ENCODE measurements at regions not wholly inside any gene's neighbourhood (a gene's known extent, or its start where the extent isn't known, plus 50 kb on each side); places are given as distances from the start of the nearest gene placed in this dataset.

- Histone ChIP-seq H4K20me1 (ENCODE audit: control insufficient read depth, insufficient read depth, low read length, poor library complexity, severe bottlenecking) (no peaks in the 10 kb centered on the region), H3K27ac (ENCODE audit: low read length in 2 of 2) (no peak overlapping the region), H2AFZ (ENCODE audit: insufficient read depth, low read depth, low read length, poor library complexity, severe bottlenecking) (no peak overlapping the region), H3K9me3 (ENCODE audit: control extremely low read depth in 1 of 3, control insufficient read depth in 2 of 3, insufficient read depth in 1 of 3, low read length in 2 of 3) (peaks cover 0 to 4% (median 0%) of the 10 kb centered on the region in 3 donors), H3K9ac (ENCODE audit: low read length) (no peak overlapping the region), H3K79me2 (ENCODE audit: control insufficient read depth, insufficient read depth, low read length) (no peaks in the 10 kb centered on the region), H3K4me1 (ENCODE audit: control insufficient read depth in 2 of 2, insufficient read depth in 2 of 2, low read length in 2 of 2) (no peaks in the 10 kb centered on the region), H3K27me3 (replicated peaks in 1 of 4; ENCODE audit: control extremely low read depth in 1 of 4, control insufficient read depth in 3 of 4, insufficient read depth in 4 of 4, low read length in 3 of 4) (no peaks in the 10 kb centered on the region), H3K36me3 (replicated peaks in 1 of 2; ENCODE audit: control extremely low read depth in 1 of 2, control insufficient read depth in 1 of 2, extremely low read depth in 1 of 2, insufficient read depth in 2 of 2, low read length in 1 of 2) (no peaks in the 10 kb centered on the region), H3K4me2 (replicated peaks; ENCODE audit: low read depth, low read length, poor library complexity, severe bottlenecking) (no peak overlapping the region), H3K4me3 (ENCODE audit: control extremely low read depth in 1 of 5, extremely low read depth in 1 of 5, insufficient read depth in 1 of 5, low read depth in 2 of 5, low read length in 4 of 5) (no peak overlapping the region)
- Mint-ChIP-seq H3K27ac (no peak overlapping the region), H3K9me3 (ENCODE audit: insufficient read depth) (peaks cover 5% of the 10 kb centered on the region), H3K4me3 (no peak overlapping the region), H3K4me1 (no peaks in the 10 kb centered on the region), H3K27me3 (no peaks in the 10 kb centered on the region)
- 80% methylated on average over 1 of the region's 4 CpGs for WGBS (ENCODE audit: insufficient coverage)
- intact Hi-C loops (cut with micrococcal nuclease), result no loop called here
- POLR2A ChIA-PET, result no interaction called here
- CTCF ChIA-PET, result no interaction called here
- DNase-seq, result no peak
- TF ChIP-seq EZH2 (IDR thresholded peaks at IDR 0.05; ENCODE audit: borderline replicate concordance, insufficient read depth, low read depth, low read length, poor library complexity, severe bottlenecking) (no peak), CTCF (IDR thresholded peaks at IDR 0.05) (no peak)
- ATAC-seq (ENCODE audit: low read depth), result no peak
These were observed 188.5 kb upstream of the CHRM3 start for GRCh38 chr1:239197871-239198270.

- no peak for DNase-seq
- H3K4me1 ChIP-seq (ENCODE audit: control insufficient read depth in 2 of 2, insufficient read depth in 2 of 2, low read length in 2 of 2), result no peaks in the 10 kb centered on the region
- no peaks in the 10 kb centered on the region for H3K36me3 ChIP-seq (replicated peaks in 1 of 2; ENCODE audit: control extremely low read depth in 1 of 2, control insufficient read depth in 1 of 2, extremely low read depth in 1 of 2, insufficient read depth in 2 of 2, low read length in 1 of 2)
- TF ChIP-seq EZH2 (IDR thresholded peaks at IDR 0.05; ENCODE audit: borderline replicate concordance, insufficient read depth, low read depth, low read length, poor library complexity, severe bottlenecking), result no peak
- no peak for TF ChIP-seq CTCF (IDR thresholded peaks at IDR 0.05)
- Mint-ChIP-seq H3K9me3 (ENCODE audit: insufficient read depth) (peaks cover 2% of the 10 kb centered on the region), H3K4me3 (no peak overlapping the region), H3K4me1 (no peaks in the 10 kb centered on the region), H3K27ac (no peak overlapping the region), H3K27me3 (no peaks in the 10 kb centered on the region)
- no peak overlapping the region for H3K27ac ChIP-seq (ENCODE audit: low read length in 2 of 2)
- no CpG with 5 or more reads among the region's 4 CpGs for WGBS (ENCODE audit: insufficient coverage)
- no peaks in the 10 kb centered on the region for H3K9me3 ChIP-seq (ENCODE audit: control extremely low read depth in 1 of 3, control insufficient read depth in 2 of 3, insufficient read depth in 1 of 3, low read length in 2 of 3)
- no peak for ATAC-seq (ENCODE audit: low read depth)
- ChIA-PET POLR2A (no interaction called here), CTCF (no interaction called here)
- no peaks in the 10 kb centered on the region for H4K20me1 ChIP-seq (ENCODE audit: control insufficient read depth, insufficient read depth, low read length, poor library complexity, severe bottlenecking)
- H3K79me2 ChIP-seq (ENCODE audit: control insufficient read depth, insufficient read depth, low read length), result no peaks in the 10 kb centered on the region
- intact Hi-C loops (cut with micrococcal nuclease), result no loop called here
- H3K27me3 ChIP-seq (replicated peaks in 1 of 4; ENCODE audit: control extremely low read depth in 1 of 4, control insufficient read depth in 3 of 4, insufficient read depth in 4 of 4, low read length in 3 of 4), result no peaks in the 10 kb centered on the region
- H3K4me2 ChIP-seq (replicated peaks; ENCODE audit: low read depth, low read length, poor library complexity, severe bottlenecking), result no peak overlapping the region
- H3K4me3 ChIP-seq (ENCODE audit: control extremely low read depth in 1 of 5, extremely low read depth in 1 of 5, insufficient read depth in 1 of 5, low read depth in 2 of 5, low read length in 4 of 5), result no peak overlapping the region
- no peak overlapping the region for H3K9ac ChIP-seq (ENCODE audit: low read length)
- no peak overlapping the region for H2AFZ ChIP-seq (ENCODE audit: insufficient read depth, low read depth, low read length, poor library complexity, severe bottlenecking)
These were observed 196.3 kb upstream of the CHRM3 start for GRCh38 chr1:239189998-239190512.

All from B cell (primary cell).